ENCODE measurements at regions not wholly inside any gene's neighbourhood (a gene's known extent, or its start where the extent isn't known, plus 50 kb on each side); places are given as distances from the start of the nearest gene placed in this dataset.

DNA sequence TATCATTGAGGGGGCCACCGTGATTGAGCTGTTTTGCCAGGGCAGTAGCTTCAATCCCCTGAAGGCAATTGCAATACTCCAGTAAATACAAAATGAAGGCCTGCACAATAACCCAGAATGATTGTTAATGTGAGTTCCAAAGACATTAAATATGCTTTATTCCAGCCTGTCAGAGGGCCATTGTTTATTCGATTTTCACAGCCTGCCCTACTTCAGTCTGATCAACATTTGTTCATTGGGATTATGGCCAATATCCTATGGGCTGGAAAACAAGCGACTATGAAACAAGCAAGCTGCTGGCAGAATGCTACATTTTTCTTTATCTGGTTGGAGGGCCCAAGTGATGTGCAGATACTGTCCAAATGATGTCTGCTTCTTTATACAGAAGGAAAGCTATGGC lies 543.1 kb downstream of the TLE1 start:
- dilution Hi-C loops (cut with MboI; ENCODE audit: extremely low pct_ligation_motif_present, low sequenced_read_pairs) = no loop called here

More for the DNA sequence above, 543.1 kb downstream of the TLE1 start:
- DNase-seq (ENCODE audit: low read depth, low spot score) = no peak
- ChIA-PET CTCF (no interaction called here), POLR2A (no interaction called here)
- Histone ChIP-seq H4K20me1 (replicated peaks; ENCODE audit: control insufficient read depth, extremely low read depth, insufficient read depth, low read length) (no peaks in the 10 kb centered on the region), H3K4me3 (replicated peaks in 1 of 3; ENCODE audit: insufficient read depth in 1 of 3, low read depth in 1 of 3, low read length in 3 of 3) (no peak overlapping the region), H3K27me3 (ENCODE audit: control insufficient read depth in 2 of 2, insufficient read depth in 2 of 2, low read length in 2 of 2) (no peaks in the 10 kb centered on the region), H3K4me2 (ENCODE audit: insufficient read depth, low read length) (no peak overlapping the region), H3K79me2 (ENCODE audit: control insufficient read depth, insufficient read depth, low read length) (no peaks in the 10 kb centered on the region), H3K9ac (replicated peaks; ENCODE audit: extremely low read depth, insufficient read depth, low read length) (no peak overlapping the region), H3K27ac (ENCODE audit: insufficient read depth, low read depth, low read length) (no peak overlapping the region), H2AFZ (ENCODE audit: low read depth, low read length) (no peak overlapping the region), H3K36me3 (ENCODE audit: control insufficient read depth in 2 of 2, extremely low read depth in 1 of 2, insufficient read depth in 2 of 2, low read length in 2 of 2) (no peaks in the 10 kb centered on the region), H3K9me1 (replicated peaks; ENCODE audit: control insufficient read depth, extremely low read depth, insufficient read depth, low read length) (no peaks in the 10 kb centered on the region), H3K4me1 (ENCODE audit: control insufficient read depth, extremely low read depth, insufficient read depth, low read length) (no peaks in the 10 kb centered on the region), H3K9me3 (replicated peaks; ENCODE audit: control insufficient read depth, insufficient read depth, low read length) (no peaks in the 10 kb centered on the region)
- TF ChIP-seq CTCF (IDR thresholded peaks at IDR 0.05; ENCODE audit: extremely low read depth in 1 of 2, insufficient read depth in 1 of 2, low read depth in 1 of 2, low read length in 2 of 2) = no peak
- TF ChIP-seq POLR2AphosphoS5 (IDR thresholded peaks at IDR 0.05; ENCODE audit: insufficient read depth, low read depth, low read length) = no peak
- TF ChIP-seq GATA2 (IDR thresholded peaks at IDR 0.05; ENCODE audit: insufficient read depth, insufficient read length, low read depth, low read length) = no peak
- no peak for TF ChIP-seq JUN (IDR thresholded peaks at IDR 0.05; ENCODE audit: borderline replicate concordance, insufficient read depth, insufficient read length, low read depth)
- no peak for TF ChIP-seq MYC (IDR thresholded peaks at IDR 0.05; ENCODE audit: low read depth, low read length)
- no peak for TF ChIP-seq FOS (IDR thresholded peaks at IDR 0.05; ENCODE audit: borderline replicate concordance, insufficient read depth, low read length)
- TF ChIP-seq MAX (IDR thresholded peaks at IDR 0.05; ENCODE audit: insufficient read depth, insufficient read length) = no peak
- TF ChIP-seq EZH2 (IDR thresholded peaks at IDR 0.05; ENCODE audit: borderline replicate concordance, low read depth, low read length, severe bottlenecking) = no peak
- TF ChIP-seq POLR2A (IDR thresholded peaks at IDR 0.05; ENCODE audit: low read depth, low read length) = no peak
- no peak for FAIRE-seq
- intact Hi-C loops (cut with micrococcal nuclease) = no loop called here
- BruUV-seq (replicated peaks) = no TSS peak
